OCI-M2 (cell line): ENCODE measurements at regions not wholly inside any gene's neighbourhood (a gene's known extent, or its start where the extent isn't known, plus 50 kb on each side); places are given as distances from the start of the nearest gene placed in this dataset.
"Not testable (repeated sequence)": the region's sequence is repeated elsewhere in the genome, so short reads cannot be mapped to it uniquely, and the experiment has no call there.

ENCODE experiments used
- DNase-seq: peaks from one replicate; lab custom pipeline; 2025; ENCODE audit not compliant: unreplicated experiment; lab: John Stamatoyannopoulos, UW

DNA sequence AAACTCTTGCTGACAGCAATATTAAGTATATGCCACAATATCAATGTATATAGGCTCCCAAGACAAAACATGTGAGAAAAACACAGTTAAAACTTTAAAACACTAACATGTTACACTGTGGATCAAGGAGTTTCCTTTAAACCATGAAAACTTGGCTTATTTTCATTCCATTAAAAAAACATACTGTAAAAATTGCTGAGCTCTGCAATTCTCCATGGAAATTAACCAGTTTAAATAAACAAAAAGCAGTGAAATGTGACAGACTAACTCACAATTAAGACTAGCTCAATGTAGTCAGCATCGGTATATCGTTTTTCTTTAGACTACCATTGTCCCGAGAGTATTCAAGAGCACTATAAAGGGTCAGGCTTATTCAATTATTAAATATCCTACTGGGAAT is 930.5 kb upstream of the SLITRK1 start:
- no peak for DNase-seq

DNA sequence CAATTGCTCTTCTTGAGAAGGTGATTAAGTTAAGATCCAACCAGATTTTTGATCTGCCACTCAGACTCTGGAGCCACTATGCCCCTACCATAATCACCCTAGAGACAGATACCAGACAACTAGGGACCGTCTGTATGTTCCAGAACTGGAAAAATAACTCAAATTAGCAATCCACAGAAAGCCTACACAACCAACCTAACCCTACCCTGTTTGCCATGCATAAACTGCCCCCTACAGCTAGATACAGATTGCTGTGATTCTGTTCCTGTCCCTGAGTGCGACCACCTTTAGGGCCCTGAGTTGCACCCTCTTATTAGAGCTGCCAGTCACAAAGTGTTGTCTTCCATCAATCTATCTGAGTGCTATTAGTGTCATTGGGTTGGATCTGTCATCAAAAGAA is 929.8 kb upstream of the SLITRK1 start:
- DNase-seq, result no peak

DNA sequence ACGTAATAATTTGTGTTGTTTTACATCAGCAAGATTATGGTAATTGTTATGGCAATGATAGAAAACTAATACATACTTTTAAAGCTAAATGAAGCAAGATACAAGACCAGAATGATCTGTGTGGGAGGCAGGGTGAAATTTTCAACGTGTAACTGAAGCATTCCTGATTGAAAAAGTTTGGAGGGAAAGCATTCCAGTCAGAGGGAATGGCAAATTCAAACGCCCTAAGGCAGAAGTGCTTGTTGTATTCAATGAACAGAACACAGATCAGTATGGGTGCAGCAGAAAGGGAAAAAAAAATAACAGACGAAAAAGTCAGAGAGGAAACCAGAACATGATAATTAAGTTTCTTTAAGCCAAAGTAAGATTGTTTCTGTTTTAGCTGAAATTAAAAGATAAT is 928.5 kb upstream of the SLITRK1 start:
- DNase-seq, result no peak

DNA sequence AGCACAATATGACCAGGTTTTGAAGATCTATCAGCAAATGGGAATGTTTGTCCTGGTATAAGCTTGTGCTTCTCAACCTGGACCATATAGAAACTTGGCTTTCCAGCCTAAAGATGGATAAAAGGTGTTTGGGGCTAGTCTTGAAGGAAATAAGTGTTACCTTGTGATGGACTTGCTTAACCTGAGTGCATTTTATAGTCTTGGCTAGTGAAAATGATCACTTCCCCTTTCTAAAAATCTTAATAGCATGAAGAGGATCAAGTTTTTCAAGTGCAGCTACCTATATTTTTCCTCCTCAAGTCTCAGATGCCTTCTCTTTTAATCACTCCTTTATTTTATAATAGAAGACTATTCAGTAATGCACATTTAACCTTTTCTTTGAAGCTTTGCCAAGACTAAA is 919.8 kb upstream of the SLITRK1 start:
- no peak for DNase-seq

DNA sequence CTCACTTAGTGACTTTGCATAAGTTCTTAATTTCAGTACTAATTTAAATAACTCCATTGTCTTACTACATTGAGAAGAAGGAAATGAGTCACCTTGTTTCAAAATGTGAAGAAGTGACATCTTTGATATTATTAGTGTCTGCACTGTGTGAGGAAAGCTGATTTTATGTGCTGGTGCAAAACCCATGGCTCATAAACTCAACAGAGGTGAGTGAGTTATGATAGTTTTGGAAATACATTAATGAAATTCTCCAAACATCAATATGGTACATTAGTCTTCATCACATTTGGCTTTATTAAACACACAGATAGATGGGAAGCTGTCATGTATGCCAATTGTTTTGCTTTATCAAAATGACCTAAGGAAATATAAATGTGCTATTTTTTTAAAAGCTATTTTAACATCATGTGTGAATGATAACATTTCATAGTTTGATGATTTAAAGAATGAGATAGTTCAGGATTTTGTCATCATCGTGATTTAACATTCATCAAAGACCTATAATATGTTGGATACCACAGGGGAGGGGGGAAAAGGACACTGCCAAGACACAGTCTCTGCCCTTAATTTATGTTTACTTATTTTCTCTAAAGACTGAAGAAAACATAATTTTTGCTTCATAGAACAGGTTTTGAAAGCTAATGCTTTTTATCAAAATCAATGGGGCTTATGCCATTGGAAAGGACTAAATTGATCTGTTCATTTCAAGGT is 902.3 kb upstream of the SLITRK1 start:
- no peak for DNase-seq

DNA sequence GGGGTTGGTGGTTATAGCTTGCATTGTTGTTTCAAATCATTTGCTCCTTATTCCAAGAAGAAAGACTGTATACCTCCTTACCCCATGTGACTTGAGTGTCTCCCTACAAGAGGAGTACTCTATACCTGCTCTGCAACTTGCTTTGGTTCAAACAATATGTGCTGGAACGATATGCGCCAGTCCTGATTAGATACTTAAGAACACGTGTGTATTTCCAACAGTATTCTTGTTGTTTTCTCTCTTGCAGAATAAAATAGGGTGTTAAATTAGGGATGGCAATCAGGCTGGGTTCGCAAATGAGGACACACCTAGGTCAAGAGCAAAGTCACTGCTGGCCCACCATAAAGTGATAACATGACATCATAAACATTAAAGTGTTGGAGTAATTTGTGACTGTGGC is 895.0 kb upstream of the SLITRK1 start:
- no peak for DNase-seq

DNA sequence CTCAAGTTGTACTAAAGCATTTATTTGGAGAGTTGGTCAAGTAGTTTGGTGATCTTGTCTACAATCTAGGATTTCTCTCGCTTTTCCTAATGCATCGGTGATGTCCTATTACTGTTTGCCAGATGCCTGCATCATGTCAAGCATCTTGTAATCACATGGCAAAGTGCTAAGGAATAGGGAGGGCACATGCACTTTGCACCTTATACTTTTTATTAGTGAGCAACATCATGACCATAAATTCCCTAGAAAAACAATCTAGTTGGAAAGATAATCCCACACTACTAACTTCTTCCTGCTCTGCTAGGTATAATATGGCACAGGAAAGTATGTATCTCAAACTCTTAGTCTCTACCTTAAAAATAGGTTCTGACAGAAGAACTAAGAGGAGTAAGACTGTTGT is 894.3 kb upstream of the SLITRK1 start:
- DNase-seq, result no peak

DNA sequence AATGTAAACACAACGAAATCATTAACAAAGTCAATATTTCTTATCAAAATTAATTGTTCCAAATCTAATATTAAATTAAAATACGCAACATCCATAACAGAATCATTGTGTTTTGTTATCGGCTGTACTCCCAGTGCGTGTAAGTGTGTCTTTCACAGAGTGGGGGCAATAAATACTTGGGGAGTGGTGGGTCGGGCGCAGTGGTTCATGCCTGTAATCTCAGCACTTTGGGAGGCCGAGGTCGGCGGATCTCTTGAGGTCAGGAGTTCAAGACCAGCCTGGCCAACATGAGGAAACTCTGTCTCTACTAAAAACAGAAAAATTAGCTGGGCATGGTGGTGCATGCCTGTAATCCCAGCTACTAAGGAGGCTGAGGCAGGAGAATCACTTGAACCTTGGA is 893.6 kb upstream of the SLITRK1 start:
- DNase-seq, result not testable (repeated sequence)

DNA sequence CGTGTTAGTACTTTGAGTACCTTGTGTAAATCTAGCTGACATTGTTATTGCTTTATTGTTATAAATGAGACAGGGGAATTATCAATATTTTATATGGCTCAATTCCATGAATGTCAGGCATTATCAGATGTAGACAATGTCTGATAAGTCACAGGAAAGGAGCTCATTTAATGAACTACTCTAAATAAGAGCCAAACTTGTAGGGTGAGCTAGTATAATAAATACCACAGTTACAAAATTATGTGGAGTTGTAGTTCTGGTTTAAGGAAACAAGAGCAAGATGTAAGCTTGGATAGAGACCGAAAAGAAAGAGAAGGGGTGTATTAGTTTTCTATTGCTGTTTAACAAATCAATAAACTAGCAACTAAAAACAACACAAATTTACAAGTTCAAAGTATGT is 891.8 kb upstream of the SLITRK1 start:
- DNase-seq, result no peak

DNA sequence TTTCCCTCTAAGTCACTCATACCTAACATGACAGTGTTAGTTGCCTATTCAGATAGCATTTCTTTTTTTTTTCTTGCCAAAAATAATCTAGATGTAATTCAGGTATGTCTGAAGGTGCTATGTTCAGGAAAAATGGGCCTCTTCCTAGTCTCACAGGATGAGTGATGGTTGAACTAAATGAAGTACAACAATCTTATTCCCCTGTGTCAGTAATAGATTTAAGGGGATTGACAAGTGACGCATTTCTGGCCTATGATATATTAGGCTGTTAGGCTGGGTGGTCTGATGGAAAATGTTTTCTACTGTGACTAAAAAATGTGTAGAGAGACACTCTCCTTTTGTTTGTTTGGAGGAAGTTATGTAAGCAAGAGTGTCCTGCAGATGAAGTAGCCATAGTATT is 878.7 kb upstream of the SLITRK1 start:
- DNase-seq, result no peak

DNA sequence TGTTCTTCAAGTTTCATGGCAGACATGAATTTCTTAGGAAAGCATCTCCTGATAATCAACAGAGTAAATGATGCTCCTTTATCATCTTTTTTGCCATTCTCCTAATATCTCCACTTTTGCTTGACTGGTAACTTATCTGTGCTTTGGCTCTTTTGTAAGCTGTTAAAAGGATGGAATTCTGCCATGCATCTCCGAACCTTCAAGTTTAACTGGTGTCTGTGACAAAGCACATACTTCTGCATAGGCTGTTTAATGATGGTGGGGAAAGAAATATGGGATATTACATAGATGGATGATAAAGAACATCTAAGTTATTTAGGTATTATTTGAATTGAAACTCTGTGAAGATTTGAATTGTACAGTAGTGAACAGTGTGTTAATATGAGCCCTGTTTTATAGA is 866.9 kb upstream of the SLITRK1 start:
- no peak for DNase-seq

DNA sequence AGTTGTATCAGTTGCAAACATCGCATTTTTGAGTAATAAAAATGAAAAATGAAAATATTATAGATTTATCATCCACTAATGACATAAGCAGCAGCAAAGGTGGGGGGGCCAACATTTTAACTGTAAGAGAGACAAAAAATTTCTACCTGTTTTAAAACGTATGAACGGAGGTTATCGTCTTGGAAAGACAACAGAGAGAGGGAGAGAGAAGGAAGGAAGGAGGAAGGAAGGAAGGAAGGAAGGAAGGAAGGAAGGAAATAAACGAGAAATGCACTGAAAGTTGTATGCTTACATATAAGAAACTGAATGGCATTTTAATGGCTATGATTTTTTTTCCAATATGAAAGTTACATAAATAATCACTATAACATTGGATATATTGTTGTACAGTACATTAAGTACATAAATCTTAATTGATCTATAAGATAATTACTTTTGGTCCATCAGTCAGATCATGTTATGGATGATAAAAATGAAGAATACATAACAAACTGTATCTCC is 862.8 kb upstream of the SLITRK1 start:
- DNase-seq, result no peak

DNA sequence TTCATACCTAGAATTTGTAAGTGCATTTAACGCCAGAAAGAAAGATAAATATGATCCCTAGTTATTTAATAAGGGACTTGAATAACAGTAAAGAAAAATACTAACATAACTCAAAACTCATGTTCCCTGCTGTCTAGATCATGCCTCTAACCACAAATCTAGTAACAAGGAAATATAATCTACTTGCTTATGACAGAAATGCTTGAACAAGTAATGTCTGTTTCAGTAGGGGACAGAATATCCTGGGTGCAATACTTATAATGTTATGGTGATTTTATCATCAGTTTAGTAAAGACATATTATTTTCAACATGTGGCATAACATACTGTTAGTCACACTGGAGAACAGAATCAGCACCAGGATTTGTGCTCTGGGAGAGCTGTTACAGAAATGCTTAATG is 861.9 kb upstream of the SLITRK1 start:
- no peak for DNase-seq

DNA sequence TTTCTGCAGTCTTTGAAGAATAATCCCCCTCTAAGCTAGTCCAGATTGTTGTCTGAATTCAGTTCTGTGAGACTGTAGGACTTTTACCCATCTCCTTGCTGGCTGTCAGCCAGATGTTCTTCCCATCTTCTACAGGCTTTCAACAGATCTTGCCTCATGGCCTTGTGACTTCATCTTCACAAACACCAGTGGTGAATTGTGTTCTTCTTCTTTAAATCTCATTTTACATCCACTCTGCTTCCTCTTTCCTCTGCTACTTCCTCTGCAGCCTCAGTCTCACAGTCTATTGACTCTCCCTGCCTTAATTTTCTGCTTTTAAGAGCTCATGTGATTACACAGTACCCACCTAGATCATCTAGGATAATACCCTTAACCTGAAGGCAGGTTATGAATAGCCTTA is 859.0 kb upstream of the SLITRK1 start:
- DNase-seq, result no peak

DNA sequence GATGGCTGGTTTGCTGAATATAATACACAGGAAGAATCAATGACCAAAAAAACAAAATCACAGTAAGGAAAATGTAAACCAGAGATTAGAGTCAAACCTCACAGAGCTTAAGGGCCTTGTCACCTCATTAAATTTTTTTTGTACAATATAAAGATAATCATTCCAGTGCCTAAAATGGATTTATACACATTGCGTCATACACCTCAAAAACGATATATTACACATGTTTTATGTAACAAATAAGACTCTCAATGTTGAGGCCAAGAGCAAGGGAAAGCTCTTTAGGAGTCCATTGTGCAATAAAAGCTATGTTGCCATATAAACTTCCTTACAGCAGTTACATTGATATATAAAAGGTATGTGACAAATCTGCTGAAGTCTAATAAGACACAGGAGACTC is 856.7 kb upstream of the SLITRK1 start:
- DNase-seq, result no peak

DNA sequence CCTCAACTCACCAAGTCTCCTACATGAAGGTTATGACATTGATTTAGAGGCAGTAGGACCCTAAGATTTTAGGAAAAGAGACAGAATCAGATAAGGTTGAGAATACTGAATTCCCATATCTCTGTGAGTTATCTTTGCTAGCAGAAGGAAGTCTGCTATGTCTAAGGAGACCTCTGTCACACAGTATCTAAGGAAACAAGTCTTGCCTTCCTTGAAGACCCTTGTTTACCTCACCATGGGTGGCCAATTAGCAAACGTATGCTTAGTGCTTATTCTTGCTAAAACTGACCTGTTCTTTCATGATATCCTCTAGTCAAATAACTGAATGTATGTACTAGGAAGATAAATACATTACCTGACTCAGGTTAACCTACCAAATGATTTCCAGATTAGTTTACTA is 855.4 kb upstream of the SLITRK1 start:
- DNase-seq, result no peak

DNA sequence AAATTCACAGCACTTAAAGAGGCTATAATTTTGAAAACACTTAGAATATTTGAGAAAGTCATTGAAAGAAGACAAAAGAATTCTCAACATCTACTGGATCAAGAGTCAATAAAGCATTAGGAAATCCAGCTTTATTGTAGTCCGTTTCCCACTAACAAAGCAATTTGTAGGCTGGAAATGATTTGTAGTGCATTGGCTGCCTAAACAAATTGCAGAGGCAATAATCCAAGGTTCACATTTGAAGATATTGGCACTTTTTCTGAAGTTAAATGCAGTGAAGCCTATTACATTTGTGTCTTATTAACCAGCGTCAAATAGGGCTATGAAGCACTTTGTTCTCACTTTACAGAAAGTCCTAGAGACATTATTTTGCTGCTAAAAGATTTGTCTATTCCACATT is 848.1 kb upstream of the SLITRK1 start:
- no peak for DNase-seq

DNA sequence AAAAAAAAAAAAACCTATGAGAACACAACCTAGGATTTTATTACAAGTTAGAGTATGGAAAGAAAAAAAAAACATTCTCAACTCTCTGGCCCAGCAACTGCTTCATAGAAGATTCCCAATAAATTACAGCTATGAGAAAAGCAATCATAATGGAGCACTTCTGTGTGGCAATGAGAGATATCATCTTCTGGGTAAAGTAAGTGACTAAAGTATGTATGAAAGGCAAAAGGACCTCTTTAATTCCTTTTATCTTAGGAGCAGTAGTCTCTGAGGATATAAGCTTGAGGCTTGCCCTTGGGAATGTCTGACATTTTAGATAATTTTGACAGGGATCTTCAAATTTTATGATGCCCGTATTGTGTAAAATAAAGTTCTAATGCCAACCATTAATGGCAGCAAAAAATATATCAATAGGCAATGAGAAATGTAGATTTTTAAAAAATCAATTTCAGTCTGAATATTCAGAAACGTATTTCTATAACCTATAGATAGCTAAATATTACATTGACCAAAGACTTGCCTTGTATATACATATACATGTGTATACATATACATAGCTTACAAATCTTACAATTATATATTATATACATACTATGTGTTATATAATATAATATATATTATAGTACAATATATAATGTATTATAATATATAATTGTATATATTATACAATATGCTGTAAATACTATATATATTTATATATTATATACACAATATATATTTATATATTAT is 823.9 kb upstream of the SLITRK1 start:
- no peak for DNase-seq

DNA sequence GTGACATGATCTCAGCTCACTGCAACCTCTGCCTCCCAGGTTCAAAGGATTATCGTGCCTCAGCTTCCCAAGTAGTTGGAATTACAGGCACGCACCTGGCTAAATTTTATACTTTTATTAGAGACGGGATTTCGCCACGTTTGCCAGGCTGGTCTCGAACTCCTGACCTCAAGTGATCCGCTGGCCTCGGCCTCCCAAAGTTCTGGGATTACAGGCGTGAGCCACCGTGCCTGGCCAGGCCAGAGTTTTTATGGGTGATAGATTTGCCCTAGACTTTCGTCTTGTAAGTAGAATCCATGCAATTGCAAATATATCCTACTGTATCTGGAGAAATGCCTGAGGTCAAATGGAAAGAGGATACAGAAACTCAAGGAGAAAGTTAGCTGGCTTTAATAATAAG is 819.9 kb upstream of the SLITRK1 start:
- no peak for DNase-seq

DNA sequence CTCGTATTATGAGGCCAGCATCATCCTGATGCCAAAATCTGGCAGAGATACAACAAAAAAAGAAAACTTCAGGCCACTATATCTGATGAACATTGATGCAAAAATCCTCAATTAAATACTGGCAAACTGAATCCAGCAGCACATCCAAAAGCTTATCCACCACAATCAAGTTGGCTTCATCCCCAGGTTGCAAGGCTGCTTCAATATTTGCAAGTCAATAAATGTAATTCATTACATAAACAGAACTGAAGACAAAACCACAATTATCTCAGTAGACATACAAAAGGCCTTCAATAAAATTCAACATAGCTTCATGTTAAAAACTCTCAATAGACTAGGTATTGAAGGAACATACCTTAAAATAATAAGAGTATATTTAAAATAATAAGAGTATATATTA is 815.3 kb upstream of the SLITRK1 start:
- DNase-seq, result not testable (repeated sequence)

DNA sequence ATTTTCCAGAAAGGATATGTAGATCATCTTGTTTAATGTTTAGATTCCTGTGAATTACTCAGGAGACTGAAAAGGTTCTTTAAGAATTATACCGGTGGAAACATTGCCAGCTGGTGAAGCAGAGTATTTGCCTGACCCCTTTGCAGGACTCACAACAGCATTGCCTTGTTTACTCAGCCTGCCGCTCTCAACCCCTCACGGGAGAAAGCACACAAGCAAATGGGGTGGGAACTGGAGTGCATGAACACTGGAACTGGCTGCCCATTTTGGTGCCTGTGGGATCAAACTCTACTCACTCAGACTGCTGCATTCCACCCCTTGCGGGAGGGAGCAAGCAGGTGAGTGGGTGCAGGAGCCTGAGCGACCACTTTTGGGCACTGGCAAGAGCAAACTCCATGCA is 804.7 kb upstream of the SLITRK1 start:
- no peak for DNase-seq

DNA sequence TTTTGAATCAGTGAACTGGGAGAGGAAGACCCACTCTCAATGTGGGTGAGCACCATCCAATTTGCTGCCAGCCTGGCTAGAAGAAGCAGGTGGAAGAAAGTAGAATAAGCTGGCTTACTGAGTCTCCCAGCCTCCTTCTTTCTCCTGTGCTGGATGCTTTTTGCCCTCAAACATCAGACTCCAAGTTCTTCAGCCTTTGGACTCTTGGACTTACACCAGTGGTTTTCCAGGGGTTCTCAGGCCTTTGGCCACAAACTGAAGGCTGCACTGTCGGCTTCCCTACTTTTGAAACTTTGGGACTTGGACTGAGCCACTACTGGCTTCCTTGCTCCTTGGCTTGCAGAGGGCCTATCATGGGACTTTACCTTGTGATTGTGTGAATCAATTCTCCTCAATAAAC is 804.2 kb upstream of the SLITRK1 start:
- no peak for DNase-seq

DNA sequence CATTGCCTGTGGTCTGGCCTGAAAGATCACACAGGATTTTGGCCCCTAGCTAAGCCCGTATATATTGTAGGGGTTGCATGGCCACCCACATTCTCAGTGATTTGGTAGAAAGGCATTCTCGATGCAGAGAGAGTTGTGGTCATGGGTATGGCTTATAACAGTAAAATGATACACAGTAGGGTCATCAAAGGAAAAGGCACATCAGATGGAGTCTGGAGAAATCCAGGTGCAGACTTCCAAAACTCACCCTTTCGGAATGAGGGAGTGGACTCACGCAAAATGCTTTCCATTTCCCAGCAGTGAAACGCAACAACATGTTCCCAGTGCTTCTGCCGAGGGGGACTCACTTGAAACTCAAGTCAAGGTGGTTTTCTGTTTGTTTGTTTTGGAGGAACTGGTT is 802.5 kb upstream of the SLITRK1 start:
- no peak for DNase-seq
